Tibial nerve (tissue), 4 donors: ENCODE measurements at regions not wholly inside any gene's neighbourhood (a gene's known extent, or its start where the extent isn't known, plus 50 kb on each side); places are given as distances from the start of the nearest gene placed in this dataset.

ENCODE experiments used
- DNase-seq, 2 donors: peaks; one replicate each; pipeline ENCODE4 v3.0.0-alpha.2; 2019; ENCODE audit warnings: low spot score in 2 of 2
- H3K27ac ChIP-seq, 4 donors: fragments of 200-600 bp; sonication (generic) in 3 of 4; one replicate each; pipeline ENCODE4 v1.5.1; 2017 to 2019; ENCODE audit warnings: mild to moderate bottlenecking in 1 of 4
- H3K27me3 ChIP-seq, 2 donors: fragments of 200-600 bp; sonication (generic) in 1 of 2; one replicate each; pipeline versions ENCODE4 v1.5.1 to v1.6.0; 2017 to 2019
- H3K36me3 ChIP-seq, 3 donors: fragments of 200-600 bp; sonication (generic); one replicate each; pipeline ENCODE4 v1.5.1; 2018 to 2019
- H3K4me1 ChIP-seq, 4 donors: fragments of 200-600 bp; sonication (generic) in 3 of 4; one replicate each; pipeline ENCODE4 v1.5.1; 2017 to 2019
- H3K4me3 ChIP-seq, 4 donors: fragments of 200-600 bp; sonication (generic) in 3 of 4; one replicate each; pipeline ENCODE4 v1.5.1; 2017 to 2019; ENCODE audit warnings: mild to moderate bottlenecking in 1 of 4, moderate library complexity in 1 of 4
- H3K9me3 ChIP-seq, 4 donors: fragments of 200-600 bp; sonication (generic) in 3 of 4; one replicate each; pipeline ENCODE4 v1.5.1; 2017 to 2019
- CTCF ChIP-seq, 5 experiments: fragments of 200-600 bp in 3 of 5; fragments of 450-650 bp in 2 of 5; sonication (generic) in 3 of 5; IDR thresholded peaks; one replicate each; pipeline ENCODE4 v1.5.1; 2016 to 2019; ENCODE audit warnings: antibody characterized with exemption in 5 of 5, mild to moderate bottlenecking in 3 of 5, moderate library complexity in 2 of 5
- EP300 ChIP-seq, 2 donors: sonication (generic); formaldehyde crosslinking; IDR thresholded peaks; one replicate each; pipeline ENCODE4 v1.6.1; 2017; ENCODE audit warnings: antibody characterized with exemption in 2 of 2, mild to moderate bottlenecking in 1 of 2
- POLR2A ChIP-seq, 2 donors: fragments of 450-650 bp; IDR thresholded peaks; one replicate each; pipeline ENCODE4 v1.6.1; 2017; ENCODE audit warnings: antibody characterized with exemption in 2 of 2, mild to moderate bottlenecking in 2 of 2, moderate library complexity in 2 of 2
- WGBS, 2 donors: methylation state at CpG; one replicate each; pipeline ENCODE4 v1.1.5; 2018; 5-methylcytosine and 5-hydroxymethylcytosine counted together

- DNase-seq, result no peak
- TF ChIP-seq CTCF (IDR thresholded peaks at IDR 0.05), result no peak
- TF ChIP-seq EP300 (IDR thresholded peaks at IDR 0.05), result no peak
- no peak for TF ChIP-seq POLR2A (IDR thresholded peaks at IDR 0.05)
- H3K9me3 ChIP-seq, result no peaks in the 10 kb centered on the region
- no peak overlapping the region for H3K27ac ChIP-seq
- H3K4me3 ChIP-seq, result no peak overlapping the region
- no peaks in the 10 kb centered on the region for H3K27me3 ChIP-seq
- H3K4me1 ChIP-seq, result no peaks in the 10 kb centered on the region
- 69 to 74% methylated on average over 2 of the region's 2 CpGs for WGBS, 2 donors
- no peaks in the 10 kb centered on the region for H3K36me3 ChIP-seq
Measured at GRCh38 chr6:48928937-48929336, 534.1 kb downstream of the MMUT start.

GRCh38 chr6:48922837-48923236 is 540.2 kb downstream of the MMUT start:
- H3K9me3 ChIP-seq, result no peaks in the 10 kb centered on the region
- TF ChIP-seq POLR2A (IDR thresholded peaks at IDR 0.05), result no peak
- no peak for TF ChIP-seq CTCF (IDR thresholded peaks at IDR 0.05)
- no peak for TF ChIP-seq EP300 (IDR thresholded peaks at IDR 0.05)
- H3K36me3 ChIP-seq, result no peaks in the 10 kb centered on the region
- no peak overlapping the region for H3K27ac ChIP-seq
- H3K4me3 ChIP-seq, result no peak overlapping the region
- DNase-seq, result no peak
- no peaks in the 10 kb centered on the region for H3K4me1 ChIP-seq
- WGBS, 2 donors, result 47 to 56% methylated on average over 2 of the region's 2 CpGs
- no peaks in the 10 kb centered on the region for H3K27me3 ChIP-seq

- Histone ChIP-seq H3K27me3 (no peaks in the 10 kb centered on the region), H3K36me3 (no peaks in the 10 kb centered on the region), H3K4me3 (no peak overlapping the region), H3K9me3 (no peaks in the 10 kb centered on the region), H3K4me1 (no peaks in the 10 kb centered on the region), H3K27ac (no peak overlapping the region)
- no peak for DNase-seq
- TF ChIP-seq EP300 (IDR thresholded peaks at IDR 0.05) (no peak), CTCF (IDR thresholded peaks at IDR 0.05) (no peak), POLR2A (IDR thresholded peaks at IDR 0.05) (no peak)
Measured at GRCh38 chr6:48919555-48919954, 543.5 kb downstream of the MMUT start.

GRCh38 chr6:48917233-48917632 is 545.8 kb downstream of the MMUT start:
- TF ChIP-seq CTCF (IDR thresholded peaks at IDR 0.05) (no peak), EP300 (IDR thresholded peaks at IDR 0.05) (no peak), POLR2A (IDR thresholded peaks at IDR 0.05) (no peak)
- Histone ChIP-seq H3K9me3 (no peaks in the 10 kb centered on the region), H3K4me1 (no peaks in the 10 kb centered on the region), H3K27ac (no peak overlapping the region), H3K36me3 (no peaks in the 10 kb centered on the region), H3K4me3 (no peak overlapping the region), H3K27me3 (no peaks in the 10 kb centered on the region)
- WGBS, 2 donors, result 44 to 45% methylated on average over 2 of the region's 2 CpGs
- DNase-seq, result no peak

GRCh38 chr6:48916607-48917006 is 546.4 kb downstream of the MMUT start:
- Histone ChIP-seq H3K27ac (no peak overlapping the region), H3K9me3 (no peaks in the 10 kb centered on the region), H3K27me3 (no peaks in the 10 kb centered on the region), H3K36me3 (no peaks in the 10 kb centered on the region), H3K4me1 (no peaks in the 10 kb centered on the region), H3K4me3 (no peak overlapping the region)
- no peak for DNase-seq
- no peak for TF ChIP-seq POLR2A (IDR thresholded peaks at IDR 0.05)
- no peak for TF ChIP-seq CTCF (IDR thresholded peaks at IDR 0.05)
- no peak for TF ChIP-seq EP300 (IDR thresholded peaks at IDR 0.05)
